GM12874 (cell line): ENCODE measurements at regions not wholly inside any gene's neighbourhood (a gene's known extent, or its start where the extent isn't known, plus 50 kb on each side); places are given as distances from the start of the nearest gene placed in this dataset.

Source experiments
- CTCF ChIP-seq: IDR thresholded peaks from 2 replicates; pipeline ENCODE4 v1.5.1; 2011; ENCODE audit warnings: low read depth, mild to moderate bottlenecking, control low read depth, low read length, moderate library complexity; ENCODE audit not compliant: insufficient read depth

DNA sequence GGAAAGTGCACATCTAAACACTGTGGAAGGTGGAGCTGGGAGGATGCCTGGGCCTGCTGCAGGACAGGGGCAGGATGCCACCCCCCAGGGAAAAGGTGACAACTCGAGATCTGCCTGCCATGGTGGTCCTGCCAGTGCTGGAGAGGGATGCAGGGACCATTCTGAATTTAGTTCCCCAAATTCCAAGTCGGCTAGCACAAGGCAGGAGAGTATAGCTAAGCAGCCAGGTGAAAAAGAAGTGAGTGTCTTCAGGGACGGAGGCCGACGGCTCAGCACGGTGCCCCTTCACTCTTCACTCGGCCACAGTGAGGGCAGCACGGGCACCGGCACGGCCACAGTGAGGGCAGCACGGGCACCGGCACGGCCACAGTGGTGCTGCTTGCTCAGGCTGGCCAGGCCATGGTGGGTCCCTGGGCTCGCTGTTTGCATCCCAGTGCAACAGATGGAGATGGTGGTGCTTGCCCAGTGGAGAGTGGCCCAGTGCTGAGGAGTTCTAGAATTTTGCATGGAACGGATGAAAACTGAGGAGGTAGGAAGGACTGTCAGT is 161.3 kb upstream of the SHH start:
- TF ChIP-seq CTCF: no peak

DNA sequence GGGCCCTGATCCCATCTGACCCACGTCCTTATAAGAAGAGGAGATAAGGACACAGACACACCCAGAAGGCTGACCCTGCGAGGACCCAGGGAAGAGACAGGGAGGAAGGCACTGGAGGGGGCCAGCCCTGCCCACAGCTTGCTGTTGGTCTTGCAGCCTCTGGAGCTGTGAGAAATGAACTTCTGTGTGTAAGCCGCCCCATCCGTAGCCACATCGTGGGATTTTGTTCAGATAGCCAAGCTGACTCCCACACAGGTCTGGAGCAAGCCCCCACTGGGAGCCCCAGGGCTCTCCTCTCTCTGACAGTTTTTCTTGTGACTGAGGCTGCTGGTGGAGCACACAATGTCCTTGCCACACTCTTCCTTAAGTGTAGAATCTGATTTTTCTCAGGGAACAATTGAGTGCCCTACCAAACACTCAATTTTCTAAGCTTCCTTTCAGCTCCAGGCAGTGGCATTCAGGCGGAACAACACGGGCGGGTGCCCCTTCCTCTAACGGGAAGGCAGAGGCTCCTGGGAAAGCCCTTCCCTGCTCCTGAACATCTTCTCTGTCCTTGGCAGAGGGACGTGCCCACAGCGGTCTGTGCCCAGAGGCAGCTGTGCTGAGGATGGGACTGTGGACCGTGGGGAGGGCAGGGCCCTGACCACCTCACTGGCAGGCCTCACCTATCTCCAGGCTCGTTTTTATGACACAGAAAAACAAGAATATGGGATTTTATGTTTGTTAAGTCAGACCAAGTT is 160.6 kb upstream of the SHH start:
- no peak for TF ChIP-seq CTCF

DNA sequence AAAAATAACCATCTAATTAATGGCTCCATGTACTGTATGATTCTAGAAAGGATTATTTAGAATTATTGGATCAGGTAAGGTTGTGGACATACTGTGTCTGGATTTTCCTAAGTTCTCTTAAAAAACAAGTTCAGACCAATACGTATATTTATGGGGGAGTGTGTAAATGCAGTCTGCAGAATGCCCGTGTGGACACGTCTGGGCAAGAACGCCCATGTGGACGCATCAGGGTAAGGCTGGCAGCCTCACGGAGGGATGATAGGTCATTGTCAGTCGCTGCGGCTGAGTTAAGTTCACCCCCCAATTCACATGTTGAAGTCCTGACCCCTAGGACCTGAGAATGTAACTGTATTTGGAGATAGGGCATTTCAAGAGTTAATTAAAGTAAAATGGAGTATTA is 160.0 kb upstream of the SHH start:
- TF ChIP-seq CTCF: no peak

- no peak for TF ChIP-seq CTCF
These were observed 159.0 kb upstream of the SHH start for GRCh38 chr7:155971180-155971770.

DNA sequence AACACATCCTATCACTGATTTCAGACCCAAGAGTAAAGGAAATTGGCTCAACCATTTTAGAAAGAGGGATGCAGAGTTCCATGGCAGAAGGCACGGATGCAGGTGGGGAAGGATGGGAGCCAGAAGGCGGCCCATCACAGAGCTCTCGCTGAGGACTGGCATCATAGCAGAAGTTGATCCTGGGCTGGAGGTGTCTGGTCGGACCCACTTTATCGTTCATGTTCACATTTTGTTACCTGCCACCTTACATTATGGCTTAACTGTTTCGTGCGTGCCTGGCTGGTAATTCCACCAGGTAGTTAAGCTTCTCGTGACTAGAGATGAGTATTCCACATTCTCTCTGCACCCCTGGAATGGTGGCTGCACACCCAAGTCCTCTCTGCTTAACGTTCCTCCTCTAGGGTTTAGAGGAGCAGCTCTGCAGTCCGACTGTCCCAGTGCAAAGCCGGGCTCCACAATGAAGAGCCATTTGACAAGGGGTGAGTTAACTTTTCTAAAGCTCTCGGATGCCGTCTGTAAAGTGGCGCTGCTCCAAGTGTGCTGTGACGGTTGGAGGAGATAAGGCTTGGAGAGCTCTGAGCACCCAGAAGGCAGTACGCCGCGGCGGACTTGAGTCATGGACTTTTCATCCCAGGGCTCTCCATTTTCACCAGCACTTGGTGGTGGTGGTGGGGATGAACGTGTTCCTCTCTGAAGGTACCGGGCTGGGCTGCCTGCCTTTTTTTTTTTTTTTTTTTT is 157.1 kb upstream of the SHH start:
- no peak for TF ChIP-seq CTCF

DNA sequence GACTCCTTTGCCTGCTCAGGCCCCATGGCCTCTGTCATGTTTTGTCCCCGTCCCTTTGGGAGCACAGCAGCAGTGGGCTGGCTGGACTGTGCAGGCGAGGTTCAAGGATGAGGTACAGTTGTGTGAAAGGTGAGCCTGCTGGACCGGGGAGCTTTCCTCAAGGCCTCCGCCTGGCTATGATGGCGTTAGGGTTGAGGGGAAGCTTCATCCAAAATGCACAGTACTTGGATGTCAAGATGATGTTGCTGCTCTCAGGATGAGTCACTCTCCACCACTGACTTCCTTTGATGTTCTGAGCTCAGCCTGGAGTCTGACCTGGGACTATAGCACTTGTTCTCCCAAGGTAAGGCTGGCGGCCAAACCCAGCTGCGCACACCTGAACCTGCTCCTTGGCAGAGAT is 152.7 kb upstream of the SHH start:
- no peak for TF ChIP-seq CTCF

DNA sequence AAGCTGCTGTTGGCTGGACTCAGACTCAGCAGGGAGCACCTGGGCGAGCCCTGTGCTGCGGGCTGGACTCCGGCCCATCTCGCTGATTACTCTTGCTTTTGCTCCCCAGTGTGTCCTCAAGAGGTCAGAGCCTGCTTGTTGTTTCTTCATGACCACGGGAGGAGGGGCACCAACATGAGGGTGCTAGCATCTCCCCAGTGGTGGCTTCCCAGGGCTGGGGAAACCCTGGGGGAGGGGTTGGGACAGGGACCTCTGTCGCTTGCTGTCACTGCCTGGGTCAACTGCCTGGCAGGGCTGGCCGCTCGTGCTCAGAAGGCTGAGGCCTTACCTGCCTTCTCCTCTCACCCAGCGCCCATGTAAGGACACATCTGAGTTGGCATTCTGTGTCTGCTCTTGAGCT is 152.3 kb upstream of the SHH start:
- no peak for TF ChIP-seq CTCF
